ENCODE measurements at regions not wholly inside any gene's neighbourhood (a gene's known extent, or its start where the extent isn't known, plus 50 kb on each side); places are given as distances from the start of the nearest gene placed in this dataset.

DNA sequence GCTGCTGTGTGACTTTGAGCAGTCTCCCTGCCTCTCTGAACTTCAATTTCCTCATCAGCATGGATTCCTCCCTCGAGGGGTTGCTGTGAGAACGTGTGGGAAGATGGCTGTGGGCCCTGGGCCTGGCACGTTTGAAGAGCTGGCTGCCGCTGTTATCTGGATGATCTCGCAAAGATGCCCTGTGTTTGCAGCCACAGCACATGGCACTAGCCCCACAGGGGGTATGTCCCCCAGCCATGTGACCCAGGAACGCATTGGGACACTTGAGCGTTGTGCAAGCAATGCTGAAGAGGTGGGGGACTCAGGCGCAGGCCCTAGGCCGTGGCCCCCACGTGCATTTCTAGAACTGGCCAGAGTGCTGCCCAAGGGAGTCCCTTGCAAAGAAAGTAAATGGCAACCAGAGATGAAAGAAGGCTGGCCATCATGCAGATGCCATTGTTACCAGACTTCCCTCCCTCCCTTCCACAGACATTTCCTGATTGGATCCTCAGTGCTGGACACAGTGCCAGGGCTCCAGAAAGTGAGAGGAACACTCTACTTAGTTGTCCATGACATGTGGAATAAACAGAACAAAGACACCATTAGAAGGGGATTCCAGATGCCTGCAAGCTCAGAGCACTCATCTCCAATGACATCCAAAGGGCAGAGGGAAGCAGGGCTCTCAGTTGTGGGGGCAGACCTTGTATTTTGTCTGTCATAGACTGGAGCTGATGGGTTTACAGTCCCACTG, 65.1 kb upstream of the NEURL1B start:
- WGBS, 2 donors, result 67 to 90% methylated on average over 2 to 10 of the region's 10 CpGs
- intact Hi-C loops (cut with DNase I), result no loop called here
- H3K4me3 ChIP-seq, result no peak overlapping the region
- DNase-seq, result no peak
- no peak for TF ChIP-seq POLR2A (IDR thresholded peaks at IDR 0.05)
- no peak for TF ChIP-seq CTCF (IDR thresholded peaks at IDR 0.05)
- no peaks in the 10 kb centered on the region for H3K36me3 ChIP-seq
- H3K27me3 ChIP-seq, result no peaks in the 10 kb centered on the region
- H3K9me3 ChIP-seq, result no peaks in the 10 kb centered on the region
- H3K4me1 ChIP-seq, result peaks cover 0 to 47% (median 17%) of the 10 kb centered on the region in 3 donors
- H3K27ac ChIP-seq, result peak overlapping the region in 3 of 4 donors; percentile 13 to 61 (median 48)

- no peak overlapping the region for H3K4me3 ChIP-seq
- no peak for DNase-seq
- H3K4me1 ChIP-seq, result peaks cover under 1 to 50% (median 17%) of the 10 kb centered on the region in 3 donors
- TF ChIP-seq CTCF (IDR thresholded peaks at IDR 0.05) (no peak), POLR2A (IDR thresholded peaks at IDR 0.05) (no peak)
- no peaks in the 10 kb centered on the region for H3K9me3 ChIP-seq
- no peaks in the 10 kb centered on the region for H3K36me3 ChIP-seq
- WGBS, 2 donors, result 88 to 100% methylated on average over 1 to 8 of the region's 8 CpGs
- no peaks in the 10 kb centered on the region for H3K27me3 ChIP-seq
- H3K27ac ChIP-seq, result peak overlapping the region in 3 of 4 donors; percentile 48 to 61 (median 53)
- intact Hi-C loops (cut with DNase I), result no loop called here
These were observed 65.6 kb upstream of the NEURL1B start for GRCh38 chr5:172575416-172575815.

DNA sequence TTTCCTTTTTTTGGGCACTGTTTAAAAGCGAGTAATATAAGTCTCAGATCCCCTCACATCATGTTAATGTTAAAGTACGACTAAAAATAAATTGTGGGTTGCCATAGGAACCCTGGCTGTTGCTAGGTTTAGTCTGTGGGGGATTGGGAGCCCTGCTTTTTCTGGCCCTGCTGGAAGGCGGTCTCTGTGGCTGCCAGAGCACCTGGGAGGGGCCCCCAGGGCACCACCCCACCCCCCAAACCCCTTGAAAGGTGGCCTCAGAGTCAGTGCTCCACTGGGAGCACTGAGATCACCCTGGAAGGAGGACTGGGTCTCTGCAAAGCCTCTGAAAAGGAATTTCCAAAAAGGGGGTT, 66.2 kb upstream of the NEURL1B start:
- intact Hi-C loops (cut with DNase I), result no loop called here
- H3K27me3 ChIP-seq, result no peaks in the 10 kb centered on the region
- peak overlapping the region in 3 of 4 donors; percentile 48 to 61 (median 53) for H3K27ac ChIP-seq
- H3K36me3 ChIP-seq, result no peaks in the 10 kb centered on the region
- H3K4me3 ChIP-seq, result no peak overlapping the region
- 32 to 48% methylated on average over 2 to 3 of the region's 3 CpGs for WGBS, 2 donors
- no peaks in the 10 kb centered on the region for H3K9me3 ChIP-seq
- peaks cover 5 to 56% (median 17%) of the 10 kb centered on the region in 3 donors for H3K4me1 ChIP-seq
- TF ChIP-seq POLR2A (IDR thresholded peaks at IDR 0.05) (no peak), CTCF (IDR thresholded peaks at IDR 0.05) (no peak)
- DNase-seq, result no peak

DNA sequence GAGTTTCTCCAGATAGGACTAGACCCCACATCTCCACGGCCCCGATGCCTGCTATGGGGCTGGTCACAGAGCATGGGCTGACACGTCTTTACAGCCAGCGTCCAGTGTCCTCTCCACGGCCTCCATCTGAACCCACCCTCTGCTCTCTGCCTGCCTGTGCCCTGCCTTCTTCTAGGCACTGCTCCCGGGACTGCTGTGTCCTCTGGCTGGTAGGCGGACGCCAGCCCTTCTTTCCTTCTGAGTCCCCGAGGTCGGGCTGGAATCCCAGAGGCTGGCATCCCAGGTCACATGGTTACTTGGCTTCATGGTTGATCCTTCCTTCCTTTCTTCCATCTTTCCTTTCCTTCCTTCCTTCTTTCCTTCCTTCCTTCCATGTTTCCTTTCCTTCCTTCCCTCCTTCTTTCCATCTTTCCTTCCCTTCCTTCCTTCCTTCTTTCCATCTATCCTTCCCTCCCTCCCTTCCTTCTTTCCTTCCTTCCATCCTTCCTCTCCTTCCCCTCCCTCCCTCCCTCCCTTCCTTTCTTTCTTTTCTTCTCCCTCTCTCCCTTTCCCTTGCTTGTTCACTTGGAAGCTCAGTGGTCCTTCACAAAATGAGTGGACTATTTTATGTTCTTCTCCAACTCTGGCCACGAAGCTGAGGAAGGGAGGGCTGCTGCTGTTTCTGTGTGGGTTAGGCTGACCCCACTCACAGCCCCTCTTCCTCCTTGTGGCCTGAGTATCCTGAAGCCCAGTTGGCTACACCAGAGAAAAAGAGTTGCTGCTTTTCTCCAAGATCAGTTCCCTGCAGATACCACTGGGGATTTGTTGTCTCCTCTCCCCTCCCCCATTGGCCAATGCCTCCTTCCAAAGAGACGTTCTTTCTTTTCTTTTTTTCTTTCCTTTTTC, 66.8 kb upstream of the NEURL1B start:
- H3K4me1 ChIP-seq, result peaks cover 5 to 62% (median 17%) of the 10 kb centered on the region in 3 donors
- H3K4me3 ChIP-seq, result no peak overlapping the region
- 61 to 76% methylated on average over 11 to 12 of the region's 12 CpGs for WGBS, 2 donors
- TF ChIP-seq POLR2A (IDR thresholded peaks at IDR 0.05), result no peak
- no peak for TF ChIP-seq CTCF (IDR thresholded peaks at IDR 0.05)
- no peaks in the 10 kb centered on the region for H3K27me3 ChIP-seq
- no peaks in the 10 kb centered on the region for H3K36me3 ChIP-seq
- H3K9me3 ChIP-seq, result no peaks in the 10 kb centered on the region
- intact Hi-C loops (cut with DNase I), result no loop called here
- no peak for DNase-seq
- peak overlapping the region in 3 of 4 donors; percentile 28 to 53 (median 48) for H3K27ac ChIP-seq

All from esophagus squamous epithelium (tissue), 5 donors.